DND-41 (cell line): ENCODE measurements at regions not wholly inside any gene's neighbourhood (a gene's known extent, or its start where the extent isn't known, plus 50 kb on each side); places are given as distances from the start of the nearest gene placed in this dataset.

ENCODE experiments used
- ATAC-seq: fragments of 200-7000 bp; cut with Tn5 transposase; 3 replicates; pipeline ENCODE4 v1.9.1; 2021; ENCODE audit warnings: low read depth; ENCODE audit not compliant: insufficient read depth
- DNase-seq: peaks from one replicate; pipeline ENCODE4 v3.0.0-alpha.2; 2020
- H2AFZ ChIP-seq: 2 replicates; pipeline ENCODE4 v1.6.0; 2012; ENCODE audit warnings: low read depth, low read length
- H3K27ac ChIP-seq: 2 replicates; pipeline ENCODE4 v1.5.1; 2012; ENCODE audit warnings: low read length, inconsistent platforms
- H3K27me3 ChIP-seq: fragments of 200-600 bp; sonication (generic); 2 replicates; pipeline ENCODE4 v1.6.0; 2012; ENCODE audit warnings: low read length, mild to moderate bottlenecking, inconsistent platforms; ENCODE audit not compliant: insufficient read depth, poor library complexity
- H3K36me3 ChIP-seq: 2 replicates; pipeline ENCODE4 v1.5.1; 2012; ENCODE audit warnings: low read length, inconsistent platforms; ENCODE audit not compliant: insufficient read depth
- H3K4me1 ChIP-seq: 2 replicates; pipeline ENCODE4 v1.5.1; 2012; ENCODE audit warnings: mild to moderate bottlenecking, low read length; ENCODE audit not compliant: insufficient read depth
- H3K4me2 ChIP-seq: 2 replicates; pipeline ENCODE4 v1.6.0; 2012; ENCODE audit warnings: mild to moderate bottlenecking, moderate library complexity, low read length, inconsistent platforms; ENCODE audit not compliant: insufficient read depth
- H3K4me3 ChIP-seq, 2 experiments: fragments of 200-600 bp in 1 of 2; shearing (Covaris generic) in 1 of 2; 2 replicates each; pipeline ENCODE4 v1.5.1; 2012 to 2016; ENCODE audit warnings: inconsistent platforms in 2 of 2, low read length in 2 of 2, mild to moderate bottlenecking in 2 of 2, low read depth in 1 of 2, moderate library complexity in 1 of 2
- H3K79me2 ChIP-seq: 2 replicates; pipeline ENCODE4 v1.6.0; 2012; ENCODE audit warnings: low read length, inconsistent platforms; ENCODE audit not compliant: insufficient read depth
- H3K9ac ChIP-seq: 2 replicates; pipeline ENCODE4 v1.6.0; 2012; ENCODE audit warnings: low read depth, mild to moderate bottlenecking, inconsistent platforms, low read length, moderate library complexity
- H3K9me3 ChIP-seq: 2 replicates; pipeline ENCODE4 v1.5.1; 2012; ENCODE audit warnings: low read length, moderate library complexity, mild to moderate bottlenecking, inconsistent platforms; ENCODE audit not compliant: insufficient read depth, severe bottlenecking
- H4K20me1 ChIP-seq: 2 replicates; pipeline ENCODE4 v1.6.0; 2012; ENCODE audit warnings: low read length; ENCODE audit not compliant: insufficient read depth
- CTCF ChIP-seq: IDR thresholded peaks from 2 replicates; pipeline ENCODE4 v1.5.1; 2012; ENCODE audit warnings: borderline replicate concordance, low read length, moderate library complexity, mild to moderate bottlenecking; ENCODE audit not compliant: poor library complexity, severe bottlenecking; ENCODE audit errors: extremely low read depth
- EZH2 ChIP-seq: IDR thresholded peaks from 3 replicates; pipeline ENCODE4 v1.6.1; 2012; ENCODE audit warnings: borderline replicate concordance, low read depth, mild to moderate bottlenecking, moderate library complexity, low read length, inconsistent platforms; ENCODE audit not compliant: severe bottlenecking

- H3K36me3 ChIP-seq: no peaks in the 10 kb centered on the region
- no peaks in the 10 kb centered on the region for H3K4me1 ChIP-seq
- H3K27me3 ChIP-seq: no peaks in the 10 kb centered on the region
- no peak overlapping the region for H2AFZ ChIP-seq
- H3K27ac ChIP-seq: no peak overlapping the region
- no peak overlapping the region for H3K4me3 ChIP-seq
- no peak for TF ChIP-seq EZH2
- TF ChIP-seq CTCF: no peak
- no peak for DNase-seq
- H3K79me2 ChIP-seq: no peaks in the 10 kb centered on the region
- H3K4me2 ChIP-seq: no peak overlapping the region
- H3K9me3 ChIP-seq: no peaks in the 10 kb centered on the region
- H3K9ac ChIP-seq: no peak overlapping the region
- no peaks in the 10 kb centered on the region for H4K20me1 ChIP-seq
- no peak for ATAC-seq
These were observed 597.7 kb downstream of the TOX3 start for GRCh38 chr16:51949282-51949681.

GRCh38 chr16:51941412-51941811 lies 605.5 kb downstream of the TOX3 start:
- no peak for TF ChIP-seq CTCF
- TF ChIP-seq EZH2: no peak
- DNase-seq (no peak), ATAC-seq (no peak)
- no peak overlapping the region for H3K27ac ChIP-seq
- no peaks in the 10 kb centered on the region for H3K9me3 ChIP-seq
- H3K4me2 ChIP-seq: no peak overlapping the region
- H3K36me3 ChIP-seq: no peaks in the 10 kb centered on the region
- H3K9ac ChIP-seq: no peak overlapping the region
- H3K4me1 ChIP-seq: no peaks in the 10 kb centered on the region
- no peak overlapping the region for H3K4me3 ChIP-seq
- H3K27me3 ChIP-seq: no peaks in the 10 kb centered on the region
- no peaks in the 10 kb centered on the region for H3K79me2 ChIP-seq
- no peak overlapping the region for H2AFZ ChIP-seq
- H4K20me1 ChIP-seq: no peaks in the 10 kb centered on the region

GRCh38 chr16:51940183-51940582 lies 606.8 kb downstream of the TOX3 start:
- H4K20me1 ChIP-seq: no peaks in the 10 kb centered on the region
- H3K36me3 ChIP-seq: no peaks in the 10 kb centered on the region
- no peak overlapping the region for H3K9ac ChIP-seq
- H3K27me3 ChIP-seq: no peaks in the 10 kb centered on the region
- H3K27ac ChIP-seq: no peak overlapping the region
- DNase-seq: no peak
- H2AFZ ChIP-seq: no peak overlapping the region
- no peaks in the 10 kb centered on the region for H3K9me3 ChIP-seq
- no peak overlapping the region for H3K4me2 ChIP-seq
- H3K79me2 ChIP-seq: no peaks in the 10 kb centered on the region
- no peaks in the 10 kb centered on the region for H3K4me1 ChIP-seq
- ATAC-seq: no peak
- no peak overlapping the region for H3K4me3 ChIP-seq
- TF ChIP-seq EZH2 (no peak), CTCF (no peak)

GRCh38 chr16:51939378-51939871 lies 607.5 kb downstream of the TOX3 start:
- H3K9me3 ChIP-seq: no peaks in the 10 kb centered on the region
- no peaks in the 10 kb centered on the region for H3K79me2 ChIP-seq
- H2AFZ ChIP-seq: no peak overlapping the region
- DNase-seq: no peak
- H4K20me1 ChIP-seq: no peaks in the 10 kb centered on the region
- H3K4me3 ChIP-seq: no peak overlapping the region
- TF ChIP-seq CTCF: no peak
- TF ChIP-seq EZH2: no peak
- H3K27ac ChIP-seq: no peak overlapping the region
- H3K4me1 ChIP-seq: no peaks in the 10 kb centered on the region
- H3K9ac ChIP-seq: no peak overlapping the region
- no peaks in the 10 kb centered on the region for H3K27me3 ChIP-seq
- H3K36me3 ChIP-seq: no peaks in the 10 kb centered on the region
- no peak for ATAC-seq
- no peak overlapping the region for H3K4me2 ChIP-seq
